HG03378 (cell line): ENCODE measurements at regions not wholly inside any gene's neighbourhood (a gene's known extent, or its start where the extent isn't known, plus 50 kb on each side); places are given as distances from the start of the nearest gene placed in this dataset.
A peak's percentile ranks its signal among the peaks of the same experiment; 100 is the strongest.

Source experiments
- ATAC-seq: cut with Tn5 transposase; IDR thresholded peaks from one replicate; pipeline ENCODE4 v1.9.1; 2021; ENCODE audit warnings: mild to moderate bottlenecking, moderate library complexity; ENCODE audit not compliant: unreplicated experiment

DNA sequence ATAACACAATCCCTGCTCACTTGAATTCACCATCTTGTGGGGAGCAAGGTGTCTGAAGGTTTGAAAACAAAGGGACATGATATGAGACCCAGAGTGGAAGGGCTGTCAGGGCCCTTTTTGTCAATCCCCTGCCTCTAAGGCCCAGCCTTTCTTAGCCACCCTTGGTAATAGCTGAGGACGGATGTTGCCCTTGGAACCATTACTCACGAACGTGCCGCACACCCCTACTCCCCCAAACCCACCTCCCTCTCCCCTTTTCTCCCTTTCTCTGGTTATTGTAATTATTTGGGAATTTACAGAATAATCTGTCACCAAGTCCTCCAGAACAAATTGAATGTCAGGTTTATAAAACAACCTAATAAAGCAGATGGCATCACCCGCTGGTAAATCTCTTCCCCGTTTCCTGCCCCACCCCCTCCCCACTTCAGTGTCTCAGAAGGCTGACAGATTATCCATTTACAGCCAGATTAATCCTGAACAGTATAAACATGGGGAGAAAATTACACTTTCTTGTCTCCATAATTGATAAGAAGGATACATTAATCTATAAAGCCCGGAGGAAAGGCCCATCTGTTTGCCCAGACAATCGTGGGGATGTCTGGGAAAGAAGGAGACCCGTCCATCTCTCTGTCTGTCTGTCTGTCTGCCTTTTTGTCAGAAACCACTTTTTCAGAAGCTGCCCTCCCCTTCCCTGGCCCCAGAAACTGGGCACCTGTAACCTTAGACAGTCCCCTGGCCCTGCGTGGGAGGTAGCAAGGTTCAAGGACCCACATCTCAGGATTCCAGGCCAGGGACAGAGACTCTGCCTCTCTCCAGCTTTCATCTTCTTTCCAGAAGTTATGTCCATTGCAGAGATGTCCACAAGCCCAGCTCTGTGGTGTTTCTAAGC lies 60.6 kb upstream of the CD34 start:
- ATAC-seq: no peak

DNA sequence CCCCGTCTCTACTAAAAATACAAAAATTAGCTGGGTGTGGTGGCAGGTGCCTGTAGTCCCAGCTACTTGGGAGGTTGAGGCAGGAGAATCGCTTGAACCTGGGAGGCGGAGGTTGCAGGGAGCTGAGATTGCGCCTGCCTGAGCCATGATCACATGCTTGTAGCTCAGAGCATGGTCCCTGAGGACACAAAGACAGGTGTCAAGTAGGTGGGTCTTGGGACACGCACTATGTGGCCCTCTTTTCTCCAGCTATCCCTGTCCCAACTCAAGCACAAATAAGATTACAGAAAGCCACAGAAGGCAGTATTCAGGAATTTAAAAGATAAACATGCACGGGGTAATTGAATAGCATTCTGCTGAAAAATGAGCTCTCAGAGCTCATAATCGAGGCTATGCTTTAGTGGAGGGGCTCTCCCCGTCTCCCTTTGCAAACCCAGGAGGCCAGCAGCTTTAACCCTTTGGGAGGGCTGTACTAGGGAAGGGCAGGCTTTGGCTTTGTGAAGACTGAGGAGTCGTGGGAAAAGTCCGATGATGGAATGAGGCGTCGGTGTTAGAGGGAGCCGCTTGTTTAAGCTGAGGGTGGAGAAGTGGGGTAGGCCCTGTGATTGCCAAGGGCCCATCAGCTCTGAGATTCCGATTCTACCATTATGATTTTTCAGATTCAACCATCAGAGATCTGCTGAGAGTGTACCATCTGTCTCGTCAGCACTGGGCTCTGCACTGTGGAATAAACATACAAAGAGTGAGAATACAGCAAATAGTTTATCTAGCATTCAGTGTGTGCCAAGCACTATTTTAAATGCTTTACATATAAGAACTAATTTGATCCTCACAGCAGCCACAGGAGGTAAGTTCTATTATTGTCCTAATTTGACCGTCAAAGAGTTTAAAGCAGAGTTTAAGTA lies 59.7 kb upstream of the CD34 start:
- no peak for ATAC-seq

DNA sequence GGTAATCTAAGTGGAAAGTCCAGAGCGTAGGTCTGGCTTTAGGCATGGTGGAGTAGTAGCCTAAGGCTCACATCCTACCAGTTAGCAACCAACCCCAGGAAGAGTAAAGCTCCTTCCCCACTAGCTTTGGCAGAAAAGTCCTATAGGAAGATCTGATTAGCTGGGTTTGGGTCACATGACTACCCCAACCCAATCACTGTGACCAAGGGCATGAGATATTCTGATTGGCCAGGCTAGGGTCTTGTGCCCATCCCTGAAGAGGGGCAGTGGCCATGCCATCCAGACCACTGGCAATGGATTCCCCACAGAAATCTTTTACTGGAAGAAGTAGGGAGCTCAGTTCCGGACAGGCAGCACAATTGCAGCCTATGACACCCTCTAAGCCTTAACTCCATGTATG lies 58.6 kb upstream of the CD34 start:
- no peak for ATAC-seq

DNA sequence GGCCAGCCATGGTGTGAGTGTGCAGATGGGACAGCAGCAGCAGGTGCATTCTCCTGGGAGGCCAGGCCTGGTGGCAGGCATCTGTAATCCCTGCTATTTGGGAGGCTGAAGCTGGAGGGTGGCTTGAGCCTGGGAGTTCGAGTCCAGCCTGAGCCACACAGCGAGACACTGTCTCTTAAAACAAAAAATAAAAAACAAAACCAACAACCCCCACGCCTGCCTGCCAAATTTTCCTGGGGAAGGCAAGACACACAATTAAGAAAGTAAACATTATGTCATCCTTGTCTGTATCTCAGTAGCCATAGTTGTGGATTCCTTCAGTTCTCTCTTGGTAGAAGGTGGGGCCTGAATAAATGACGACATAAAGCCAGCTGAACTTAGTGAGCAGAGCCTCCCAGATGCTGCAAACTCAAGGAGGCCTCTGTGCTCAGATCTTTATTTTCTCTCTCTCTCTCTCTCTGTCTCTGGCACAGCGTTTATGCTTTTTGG lies 57.6 kb upstream of the CD34 start:
- ATAC-seq: no peak

DNA sequence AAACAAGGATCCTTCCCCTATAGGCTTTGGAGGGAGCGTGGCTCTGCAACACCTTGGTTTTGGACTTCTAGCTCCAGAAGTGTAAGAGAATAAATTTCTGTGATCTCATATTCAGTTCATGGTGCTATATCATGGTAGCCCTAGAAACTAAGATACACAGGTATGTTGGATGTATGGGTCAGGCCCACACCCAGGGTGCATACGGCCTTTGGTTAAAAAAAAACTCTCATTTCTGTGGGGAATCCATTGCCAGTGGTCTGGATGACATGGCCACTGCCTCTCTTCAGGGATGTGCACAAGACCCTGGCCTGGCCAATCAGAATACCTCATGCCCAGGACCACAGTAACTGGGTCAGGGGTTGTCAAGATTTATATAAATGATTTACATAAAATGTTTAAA lies 56.8 kb upstream of the CD34 start:
- no peak for ATAC-seq

DNA sequence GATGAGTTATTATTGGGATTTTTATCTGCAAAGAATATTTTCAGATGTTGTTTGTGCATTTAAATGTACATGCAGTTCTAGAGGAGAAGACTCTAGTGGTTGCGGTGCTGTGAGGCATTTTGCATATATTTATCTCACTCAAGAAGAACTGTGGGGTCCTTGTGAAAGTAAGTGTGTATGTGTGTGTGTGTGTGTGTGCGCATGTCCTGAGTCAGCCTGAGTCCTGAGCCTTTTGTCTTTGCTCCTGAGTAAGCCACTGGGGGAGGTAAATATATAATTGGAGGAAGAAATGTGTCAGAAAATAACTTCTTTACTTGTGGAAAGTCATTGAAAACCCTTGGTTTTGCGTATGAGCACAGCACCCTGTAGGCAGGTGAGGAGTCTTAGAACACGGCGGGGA lies 55.6 kb upstream of the CD34 start:
- ATAC-seq: no peak

DNA sequence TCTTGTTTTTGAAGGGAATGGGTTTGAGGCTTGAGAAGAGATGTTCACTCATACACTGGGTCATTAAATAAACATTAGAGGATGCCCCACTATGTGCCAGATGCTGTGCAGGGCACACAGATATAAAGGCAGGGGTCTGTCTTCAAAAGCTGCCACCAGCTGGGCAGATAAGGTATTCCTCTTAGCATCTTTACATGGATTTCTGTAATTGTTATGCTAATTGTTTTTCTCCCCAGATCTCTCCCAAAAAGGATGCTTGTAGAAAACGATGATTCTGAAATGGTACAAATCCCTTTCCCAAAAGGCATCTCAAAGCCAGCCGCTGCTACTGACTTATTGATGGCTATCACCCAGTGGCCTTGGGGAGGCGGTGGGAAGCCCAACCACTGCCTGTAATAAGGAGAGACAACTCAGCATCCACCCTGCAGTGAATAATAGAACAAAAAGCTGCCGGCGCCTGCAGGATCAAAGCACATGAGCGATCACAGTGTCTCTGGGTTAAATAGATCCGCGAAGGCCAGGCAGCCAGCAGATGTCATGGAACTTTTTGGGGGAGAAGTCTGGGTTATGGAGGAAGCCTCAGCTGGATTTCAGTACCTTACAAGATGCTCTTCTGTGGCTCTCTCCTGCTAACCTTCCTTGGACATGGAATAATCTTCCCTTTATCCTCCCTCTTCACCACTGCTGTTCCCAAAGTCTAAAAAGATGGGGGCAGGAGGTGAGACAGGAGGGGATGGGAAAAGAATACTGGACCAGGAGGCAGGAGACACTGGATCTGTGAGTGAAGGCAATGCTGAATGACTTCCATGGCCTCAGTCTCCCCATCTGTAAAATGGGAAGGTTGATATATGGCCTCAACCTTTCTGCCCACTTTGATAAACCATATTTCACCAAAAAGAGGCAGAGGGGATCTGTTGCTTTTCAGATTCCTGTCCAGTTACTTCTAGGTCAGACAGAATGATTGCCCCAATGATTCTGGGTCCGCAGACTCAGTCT lies 54.8 kb upstream of the CD34 start:
- ATAC-seq: no peak

DNA sequence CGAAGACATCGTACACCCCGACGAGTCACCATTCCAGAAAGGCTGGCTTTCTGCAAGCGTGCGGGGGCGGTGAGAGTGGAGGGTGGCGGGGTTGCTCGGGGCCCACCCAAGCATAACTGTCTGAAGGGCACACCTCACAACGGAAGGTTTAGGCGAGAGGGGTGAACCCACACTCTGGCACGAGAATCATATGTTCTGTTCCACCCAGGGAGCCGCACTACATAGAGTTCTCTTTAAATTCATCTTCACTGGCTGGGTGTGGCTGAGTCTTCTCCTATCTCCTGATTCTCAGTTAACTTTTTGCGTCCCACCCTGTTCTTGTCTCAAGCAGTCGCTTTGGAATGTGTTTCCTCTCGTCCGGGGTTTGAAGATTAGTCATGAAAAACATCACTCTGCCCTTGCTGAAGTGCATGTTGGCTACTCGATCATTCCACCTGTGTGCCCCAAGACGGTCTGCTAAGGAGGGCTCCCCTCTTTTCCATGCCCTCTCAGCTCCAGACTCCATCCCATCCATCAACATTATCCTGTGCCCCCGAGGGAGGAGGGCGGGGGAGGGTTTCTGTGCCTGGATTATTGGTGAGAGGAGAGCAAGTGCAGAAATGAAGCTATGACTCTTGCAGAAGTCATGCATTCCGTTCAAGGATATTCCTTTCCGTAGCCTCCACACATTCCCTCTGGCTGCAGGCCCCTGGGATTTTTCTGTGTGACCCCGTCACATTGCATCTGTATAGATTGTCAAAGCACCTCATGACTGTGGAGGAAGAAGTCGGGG lies 53.5 kb upstream of the CD34 start:
- no peak for ATAC-seq

DNA sequence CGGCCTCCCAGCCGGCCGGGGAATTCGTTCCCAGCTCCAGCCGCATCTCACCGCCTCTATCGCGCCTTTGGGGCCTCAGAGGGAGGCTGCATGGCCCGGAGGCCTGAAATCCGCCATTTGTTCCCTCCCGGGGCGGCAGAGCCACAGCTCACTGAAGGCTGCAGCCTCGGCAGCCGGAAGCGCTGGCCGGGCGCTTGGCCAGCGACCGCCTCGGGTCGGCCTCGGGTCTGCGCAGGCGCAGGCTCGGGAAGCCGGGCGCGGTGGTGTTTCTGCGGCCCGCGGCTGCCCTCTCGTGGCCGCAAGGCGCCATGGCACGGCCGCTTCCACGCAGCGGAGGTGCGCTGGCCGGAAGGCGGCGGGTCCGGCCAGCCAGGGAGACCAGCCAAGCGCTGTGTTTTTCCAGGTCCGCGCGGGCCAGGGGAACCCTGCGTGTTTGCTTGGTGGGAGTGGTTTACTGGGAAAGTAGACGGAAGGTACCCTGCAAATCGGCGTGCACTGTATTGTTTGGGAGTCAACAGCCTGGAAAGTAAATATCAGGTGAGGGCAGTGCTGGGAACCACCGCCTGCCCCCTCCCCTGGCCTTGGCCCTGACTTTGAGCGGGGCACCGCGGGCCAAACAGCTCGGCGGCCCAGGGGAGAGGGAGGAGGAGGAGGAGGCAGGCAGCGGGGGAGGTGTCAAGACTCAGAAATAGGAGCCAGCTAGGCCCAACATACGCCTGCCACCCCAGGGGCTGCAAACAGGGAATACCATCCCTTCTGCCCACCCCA lies 52.7 kb upstream of the CD34 start:
- ATAC-seq: peak; percentile 63

DNA sequence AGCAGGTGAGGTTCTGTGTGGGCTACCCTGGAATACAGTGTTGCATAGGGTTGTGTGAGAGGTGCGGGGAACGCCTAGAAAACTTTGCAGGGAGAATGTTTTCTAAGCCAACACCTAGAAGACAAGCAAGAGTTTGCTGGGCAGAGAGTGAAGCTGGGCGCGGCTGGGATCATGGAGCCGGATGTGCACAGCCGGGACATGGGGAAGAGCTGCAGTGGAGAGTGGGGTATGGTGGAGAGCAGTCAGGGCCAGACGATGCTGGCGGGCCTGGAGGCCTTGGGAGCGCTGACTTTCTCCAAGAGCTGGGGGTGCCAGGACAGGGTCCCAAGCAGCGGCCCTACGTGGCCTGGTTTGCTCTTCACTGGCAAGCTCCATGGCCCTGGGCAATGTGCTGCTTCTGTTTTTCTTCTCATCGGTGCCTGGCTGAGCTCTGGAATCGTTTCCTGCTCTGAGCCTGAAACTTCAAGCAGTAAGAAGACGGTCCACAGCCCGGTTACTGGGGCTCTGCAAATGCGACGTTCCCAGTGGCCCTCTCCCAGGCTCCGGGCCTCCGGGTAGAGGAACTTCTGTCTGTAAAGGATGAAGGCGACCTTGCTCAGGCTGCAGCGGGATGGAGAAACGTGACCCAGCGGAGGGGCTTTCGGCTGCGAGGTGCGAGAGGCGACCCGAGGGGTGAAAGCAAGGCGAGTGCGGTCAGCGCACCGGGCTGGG lies 51.9 kb upstream of the CD34 start:
- peak; percentile 33 for ATAC-seq
